ENCODE measurements at regions not wholly inside any gene's neighbourhood (a gene's known extent, or its start where the extent isn't known, plus 50 kb on each side); places are given as distances from the start of the nearest gene placed in this dataset.

GRCh38 chr5:141753971-141754713, 72.1 kb upstream of the ARAP3 start:
- Histone ChIP-seq H3K4me3 (ENCODE audit: insufficient read depth, low read depth, low read length) (no peak overlapping the region), H3K27me3 (ENCODE audit: control insufficient read depth, insufficient read depth, low read length, poor library complexity, severe bottlenecking) (peaks cover 31% of the 10 kb centered on the region), H3K9me3 (ENCODE audit: control insufficient read depth, low read length) (no peaks in the 10 kb centered on the region), H3K27ac (ENCODE audit: insufficient read depth, low read depth, low read length, poor library complexity, severe bottlenecking) (no peak overlapping the region), H3K4me1 (ENCODE audit: control insufficient read depth, insufficient read depth, low read length) (peaks cover 17% of the 10 kb centered on the region), H3K36me3 (ENCODE audit: control insufficient read depth, insufficient read depth, low read length) (no peaks in the 10 kb centered on the region)
- 21 to 24% methylated on average over 11 of the region's 11 CpGs for WGBS, 2 experiments

DNA sequence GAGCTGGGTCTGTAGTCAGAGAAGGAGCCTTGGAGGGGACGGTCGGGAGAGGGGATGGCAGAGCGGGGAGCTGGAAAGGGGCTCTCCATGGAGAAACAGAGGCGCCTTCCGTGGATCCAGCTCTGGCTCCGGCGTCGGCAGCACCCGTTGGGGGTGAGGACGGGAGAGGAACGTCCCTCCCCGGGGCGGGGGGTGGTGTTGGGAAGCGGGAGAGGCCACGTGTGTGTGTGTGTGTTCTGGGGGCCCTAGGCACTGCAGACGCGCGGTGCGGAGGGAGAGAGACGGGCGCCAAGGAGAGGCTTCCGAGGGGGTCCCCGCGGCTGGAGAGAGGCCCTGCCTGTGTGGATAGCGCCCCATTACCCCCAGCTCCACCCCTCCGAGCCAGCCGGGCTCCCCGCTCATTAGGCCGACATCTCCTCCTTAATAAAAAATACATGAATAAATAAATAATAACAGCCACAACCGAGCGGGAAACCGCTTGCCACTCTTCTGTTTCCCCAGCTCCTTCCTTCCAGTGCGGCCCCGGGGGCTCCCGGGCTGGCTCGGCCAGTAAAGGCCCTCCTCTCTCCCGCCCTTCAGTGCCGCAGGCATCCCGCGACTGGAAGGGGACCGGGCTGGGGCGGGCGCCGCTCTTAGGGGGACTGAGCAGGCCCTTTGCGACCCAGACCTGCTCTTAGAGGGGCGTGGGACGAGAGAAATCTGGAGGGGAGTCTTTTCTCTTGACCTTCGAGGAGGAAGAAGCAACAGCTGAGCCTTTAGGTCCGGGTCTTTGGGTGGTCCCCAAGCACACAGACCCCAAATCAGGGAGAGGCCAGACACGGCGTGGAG, 71.3 kb upstream of the ARAP3 start:
- Histone ChIP-seq H3K4me1 (ENCODE audit: control insufficient read depth, insufficient read depth, low read length) (peaks cover 10% of the 10 kb centered on the region), H3K27ac (ENCODE audit: insufficient read depth, low read depth, low read length, poor library complexity, severe bottlenecking) (no peak overlapping the region), H3K4me3 (ENCODE audit: insufficient read depth, low read depth, low read length) (no peak overlapping the region), H3K27me3 (ENCODE audit: control insufficient read depth, insufficient read depth, low read length, poor library complexity, severe bottlenecking) (peaks cover 34% of the 10 kb centered on the region), H3K9me3 (ENCODE audit: control insufficient read depth, low read length) (no peaks in the 10 kb centered on the region), H3K36me3 (ENCODE audit: control insufficient read depth, insufficient read depth, low read length) (no peaks in the 10 kb centered on the region)
- WGBS, 2 experiments: 48 to 51% methylated on average over 51 of the region's 51 CpGs

- no peaks in the 10 kb centered on the region for H3K36me3 ChIP-seq (ENCODE audit: control insufficient read depth, insufficient read depth, low read length)
- H3K27me3 ChIP-seq (ENCODE audit: control insufficient read depth, insufficient read depth, low read length, poor library complexity, severe bottlenecking): peaks cover 15% of the 10 kb centered on the region
- peak overlapping the region; percentile 27 for H3K27ac ChIP-seq (ENCODE audit: insufficient read depth, low read depth, low read length, poor library complexity, severe bottlenecking)
- H3K9me3 ChIP-seq (ENCODE audit: control insufficient read depth, low read length): no peaks in the 10 kb centered on the region
- peaks cover 14% of the 10 kb centered on the region for H3K4me1 ChIP-seq (ENCODE audit: control insufficient read depth, insufficient read depth, low read length)
- H3K4me3 ChIP-seq (ENCODE audit: insufficient read depth, low read depth, low read length): no peak overlapping the region
- WGBS, 2 experiments: 45 to 50% methylated on average over 11 of the region's 11 CpGs
These were observed 65.4 kb upstream of the ARAP3 start for GRCh38 chr5:141747152-141748141.

DNA sequence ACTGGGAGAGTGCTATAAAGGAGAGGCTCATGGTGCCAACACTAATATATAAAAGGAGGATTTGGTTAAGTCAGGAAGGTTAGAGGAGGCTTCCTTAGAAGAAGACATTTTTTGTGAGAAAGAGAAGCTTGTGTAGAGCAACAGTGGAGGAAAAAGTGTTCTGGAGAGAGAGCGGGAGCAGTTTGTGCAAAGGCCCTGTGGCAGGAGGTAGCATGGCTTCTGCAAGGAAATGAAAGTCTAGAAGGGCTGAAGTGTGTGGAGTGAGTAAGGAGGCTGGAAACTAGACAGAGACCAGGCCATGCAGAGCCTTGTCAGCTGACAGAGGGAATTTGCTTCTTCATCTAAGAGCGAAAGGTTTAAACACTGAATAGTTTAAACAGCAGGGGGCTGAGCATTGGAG, 64.4 kb upstream of the ARAP3 start:
- H3K4me1 ChIP-seq (ENCODE audit: control insufficient read depth, insufficient read depth, low read length): peaks cover 14% of the 10 kb centered on the region
- H3K36me3 ChIP-seq (ENCODE audit: control insufficient read depth, insufficient read depth, low read length): no peaks in the 10 kb centered on the region
- WGBS, 2 experiments: 92 to 95% methylated on average over 2 of the region's 2 CpGs
- no peak overlapping the region for H3K27ac ChIP-seq (ENCODE audit: insufficient read depth, low read depth, low read length, poor library complexity, severe bottlenecking)
- peaks cover 11% of the 10 kb centered on the region for H3K27me3 ChIP-seq (ENCODE audit: control insufficient read depth, insufficient read depth, low read length, poor library complexity, severe bottlenecking)
- H3K9me3 ChIP-seq (ENCODE audit: control insufficient read depth, low read length): no peaks in the 10 kb centered on the region
- H3K4me3 ChIP-seq (ENCODE audit: insufficient read depth, low read depth, low read length): no peak overlapping the region

DNA sequence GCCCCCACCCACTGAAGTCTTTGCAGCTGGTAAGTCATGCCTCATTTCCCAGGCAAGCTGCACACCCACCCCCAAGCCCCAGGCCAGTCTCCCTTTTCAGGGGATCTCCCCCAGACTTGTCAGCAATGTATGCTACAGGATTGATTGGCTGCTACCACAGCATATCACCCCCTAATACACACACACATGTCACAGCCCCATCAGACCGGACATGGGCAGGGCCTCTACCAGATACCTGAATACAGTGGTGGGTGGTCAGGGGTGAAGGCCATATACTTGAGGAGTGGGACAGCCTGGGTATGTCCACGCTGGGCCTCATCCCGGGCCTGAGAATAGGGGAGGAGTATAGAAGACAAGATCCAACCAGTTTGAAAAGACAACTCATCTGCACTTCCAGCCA, 63.4 kb upstream of the ARAP3 start:
- Histone ChIP-seq H3K4me3 (ENCODE audit: insufficient read depth, low read depth, low read length) (no peak overlapping the region), H3K4me1 (ENCODE audit: control insufficient read depth, insufficient read depth, low read length) (peaks cover 14% of the 10 kb centered on the region), H3K9me3 (ENCODE audit: control insufficient read depth, low read length) (no peaks in the 10 kb centered on the region), H3K36me3 (ENCODE audit: control insufficient read depth, insufficient read depth, low read length) (no peaks in the 10 kb centered on the region), H3K27ac (ENCODE audit: insufficient read depth, low read depth, low read length, poor library complexity, severe bottlenecking) (no peak overlapping the region), H3K27me3 (ENCODE audit: control insufficient read depth, insufficient read depth, low read length, poor library complexity, severe bottlenecking) (peaks cover 7% of the 10 kb centered on the region)
- 95 to 98% methylated on average over 3 of the region's 3 CpGs for WGBS, 2 experiments

GRCh38 chr5:141743866-141744272, 61.8 kb upstream of the ARAP3 start:
- peaks cover 14% of the 10 kb centered on the region for H3K4me1 ChIP-seq (ENCODE audit: control insufficient read depth, insufficient read depth, low read length)
- 19 to 24% methylated on average over 4 of the region's 4 CpGs for WGBS, 2 experiments
- no peak overlapping the region for H3K4me3 ChIP-seq (ENCODE audit: insufficient read depth, low read depth, low read length)
- no peaks in the 10 kb centered on the region for H3K9me3 ChIP-seq (ENCODE audit: control insufficient read depth, low read length)
- peaks cover 3% of the 10 kb centered on the region for H3K27me3 ChIP-seq (ENCODE audit: control insufficient read depth, insufficient read depth, low read length, poor library complexity, severe bottlenecking)
- H3K36me3 ChIP-seq (ENCODE audit: control insufficient read depth, insufficient read depth, low read length): no peaks in the 10 kb centered on the region
- H3K27ac ChIP-seq (ENCODE audit: insufficient read depth, low read depth, low read length, poor library complexity, severe bottlenecking): no peak overlapping the region

DNA sequence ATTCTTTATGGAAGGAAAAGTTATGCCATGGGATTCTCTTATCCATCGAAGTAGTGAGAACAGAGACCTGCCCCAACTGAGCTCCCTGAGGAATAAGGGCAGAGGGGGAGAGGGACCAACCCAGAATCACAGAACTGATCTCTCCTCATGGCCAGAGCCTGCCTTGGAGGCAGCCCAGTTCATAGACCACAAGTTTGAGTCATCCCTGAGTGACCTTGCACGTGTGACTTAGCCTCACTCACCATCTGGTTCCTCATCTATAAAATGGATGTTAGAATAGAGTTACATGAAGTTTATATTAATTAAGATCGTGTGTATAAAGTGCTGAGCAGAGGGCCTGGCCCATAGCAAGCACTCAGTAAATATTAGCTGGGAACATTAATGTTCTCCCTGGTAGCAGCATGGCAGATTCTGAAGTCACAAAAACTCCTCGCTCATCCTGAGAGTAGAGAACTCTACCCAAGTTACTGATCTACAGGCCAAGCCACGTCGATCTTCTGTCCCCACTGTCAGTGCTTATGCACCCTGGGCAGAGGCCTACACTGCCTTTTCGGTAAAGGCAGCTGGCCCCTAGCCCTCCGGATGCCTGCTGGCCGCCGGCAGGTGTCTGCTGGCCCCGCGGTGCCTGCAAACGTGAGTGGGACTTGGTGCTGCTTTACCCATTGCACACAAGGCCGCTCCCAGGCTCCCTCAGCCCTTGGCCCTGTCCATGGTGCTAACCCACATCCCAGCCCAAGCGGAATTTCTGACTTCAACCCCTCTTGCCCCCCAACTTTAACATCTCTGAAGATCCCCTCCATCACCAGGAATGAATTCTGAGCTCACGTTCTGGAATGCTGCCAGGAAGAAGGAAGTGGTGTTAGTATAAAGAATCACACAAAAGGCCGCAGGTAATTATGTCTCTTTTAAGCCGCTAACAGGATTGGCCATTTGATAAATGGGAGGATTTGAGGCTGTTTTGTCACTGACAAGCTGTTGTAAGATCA, 61.1 kb upstream of the ARAP3 start:
- no peaks in the 10 kb centered on the region for H3K9me3 ChIP-seq (ENCODE audit: control insufficient read depth, low read length)
- H3K27me3 ChIP-seq (ENCODE audit: control insufficient read depth, insufficient read depth, low read length, poor library complexity, severe bottlenecking): no peaks in the 10 kb centered on the region
- peaks cover 11% of the 10 kb centered on the region for H3K4me1 ChIP-seq (ENCODE audit: control insufficient read depth, insufficient read depth, low read length)
- WGBS, 2 experiments: 32 to 33% methylated on average over 18 of the region's 18 CpGs
- H3K4me3 ChIP-seq (ENCODE audit: insufficient read depth, low read depth, low read length): no peak overlapping the region
- H3K27ac ChIP-seq (ENCODE audit: insufficient read depth, low read depth, low read length, poor library complexity, severe bottlenecking): no peak overlapping the region
- no peaks in the 10 kb centered on the region for H3K36me3 ChIP-seq (ENCODE audit: control insufficient read depth, insufficient read depth, low read length)

- Histone ChIP-seq H3K27me3 (ENCODE audit: control insufficient read depth, insufficient read depth, low read length, poor library complexity, severe bottlenecking) (no peaks in the 10 kb centered on the region), H3K4me1 (ENCODE audit: control insufficient read depth, insufficient read depth, low read length) (peaks cover under 1% of the 10 kb centered on the region), H3K9me3 (ENCODE audit: control insufficient read depth, low read length) (no peaks in the 10 kb centered on the region), H3K4me3 (ENCODE audit: insufficient read depth, low read depth, low read length) (no peak overlapping the region), H3K27ac (ENCODE audit: insufficient read depth, low read depth, low read length, poor library complexity, severe bottlenecking) (no peak overlapping the region), H3K36me3 (ENCODE audit: control insufficient read depth, insufficient read depth, low read length) (no peaks in the 10 kb centered on the region)
- WGBS, 2 experiments: 82 to 89% methylated on average over 1 of the region's 1 CpG
These were observed 60.1 kb upstream of the ARAP3 start for GRCh38 chr5:141742144-141742543.

DNA sequence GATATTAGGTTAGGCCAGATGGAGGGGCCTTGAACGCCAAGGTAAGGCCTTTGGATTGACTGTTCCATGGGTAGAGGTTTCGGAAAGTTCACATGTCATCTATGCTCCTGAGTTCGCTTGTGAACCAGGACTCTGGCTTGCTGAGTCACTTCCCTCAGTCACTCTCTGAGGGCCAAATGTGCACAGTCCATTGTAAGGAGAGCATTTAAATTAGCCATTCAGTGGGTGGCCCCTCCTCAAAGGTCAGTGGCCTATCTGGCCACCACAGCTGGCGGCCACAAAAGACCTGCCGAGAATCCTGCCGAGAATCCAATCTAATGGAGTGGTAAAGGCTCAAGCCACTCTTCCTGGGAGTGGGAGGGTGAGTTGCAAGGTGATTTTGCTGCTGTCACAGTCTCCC, 58.9 kb upstream of the ARAP3 start:
- H3K4me3 ChIP-seq (ENCODE audit: insufficient read depth, low read depth, low read length): no peak overlapping the region
- 70% methylated on average over 6 of the region's 6 CpGs for WGBS, 2 experiments
- H3K4me1 ChIP-seq (ENCODE audit: control insufficient read depth, insufficient read depth, low read length): no peaks in the 10 kb centered on the region
- H3K36me3 ChIP-seq (ENCODE audit: control insufficient read depth, insufficient read depth, low read length): no peaks in the 10 kb centered on the region
- no peaks in the 10 kb centered on the region for H3K27me3 ChIP-seq (ENCODE audit: control insufficient read depth, insufficient read depth, low read length, poor library complexity, severe bottlenecking)
- H3K9me3 ChIP-seq (ENCODE audit: control insufficient read depth, low read length): no peaks in the 10 kb centered on the region
- peak overlapping the region; percentile 29 for H3K27ac ChIP-seq (ENCODE audit: insufficient read depth, low read depth, low read length, poor library complexity, severe bottlenecking)

All from ectodermal cell (in vitro differentiated cells).